ENCODE measurements at regions not wholly inside any gene's neighbourhood (a gene's known extent, or its start where the extent isn't known, plus 50 kb on each side); places are given as distances from the start of the nearest gene placed in this dataset.

- no peak for DNase-seq
These were observed 241.5 kb upstream of the SATB1 start for GRCh38 chr3:18666655-18667054.

- DNase-seq, result no peak
These were observed 234.9 kb upstream of the SATB1 start for GRCh38 chr3:18660059-18660458.

DNA sequence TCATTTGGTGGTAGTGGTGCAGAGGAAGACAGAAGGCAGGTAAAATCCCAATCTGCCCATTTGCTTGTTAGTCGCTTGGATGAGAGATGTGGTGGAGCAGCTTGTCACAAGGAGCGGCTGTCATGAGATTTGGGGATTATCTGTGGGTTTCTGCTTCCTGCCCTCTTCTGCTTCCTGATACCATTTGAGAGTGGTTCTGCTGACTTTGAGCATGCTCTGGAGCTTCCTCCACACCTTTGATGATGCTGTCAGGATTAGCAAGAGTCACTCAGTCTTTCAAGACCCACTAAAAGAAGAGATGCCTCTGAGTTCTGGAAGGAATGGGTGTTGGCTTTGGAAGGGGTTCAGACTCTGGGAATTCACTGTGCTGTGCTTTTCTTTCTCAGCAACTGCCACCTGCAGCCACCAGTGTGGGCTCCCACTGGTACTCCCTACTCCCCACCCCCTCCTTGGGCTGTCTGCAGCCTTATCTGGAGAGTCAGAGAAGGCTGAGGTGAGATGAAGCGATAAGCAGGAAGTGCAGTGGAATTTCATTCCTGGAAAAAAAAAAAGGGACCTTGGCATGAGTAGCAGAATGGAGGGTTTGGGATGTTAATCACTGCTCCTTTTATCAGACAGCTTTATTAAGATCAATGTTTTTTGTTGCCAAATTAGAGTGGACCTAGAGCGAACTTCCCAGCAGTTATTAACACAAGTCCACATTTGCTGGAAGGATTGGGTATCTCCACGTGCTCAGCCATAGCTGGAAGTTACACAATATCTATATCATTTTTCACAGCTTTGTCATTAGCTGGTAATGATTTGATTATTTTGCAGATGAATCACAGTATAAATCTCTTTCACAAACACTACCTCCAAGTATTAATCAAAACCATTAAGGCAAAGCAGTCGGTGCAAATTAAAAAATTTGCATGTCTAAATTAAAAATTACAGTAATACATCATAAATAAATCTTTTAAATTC is 233.0 kb upstream of the SATB1 start:
- no peak for DNase-seq

- DNase-seq, result no peak
These were observed 231.7 kb upstream of the SATB1 start for GRCh38 chr3:18656866-18657265.

DNA sequence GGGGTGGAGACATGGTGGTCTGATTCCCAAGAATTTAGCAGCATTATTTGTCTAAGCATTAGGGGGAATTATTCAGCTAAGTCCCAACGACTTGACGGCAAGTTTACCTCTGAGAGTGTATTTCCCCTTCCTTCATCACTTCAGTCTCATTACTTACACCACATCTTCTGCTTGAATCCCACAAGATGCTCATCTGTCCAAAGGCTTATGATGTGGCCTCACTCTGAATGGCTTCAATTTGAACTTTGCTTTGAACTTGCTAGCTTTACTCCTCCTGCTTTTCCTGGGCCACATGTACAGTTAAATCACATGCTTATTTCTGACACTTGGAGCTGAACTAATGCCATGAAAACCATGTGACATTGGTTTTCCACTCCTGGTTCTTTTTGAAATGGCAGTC is 231.3 kb upstream of the SATB1 start:
- no peak for DNase-seq

- no peak for DNase-seq
These were observed 230.7 kb upstream of the SATB1 start for GRCh38 chr3:18655827-18656226.

GRCh38 chr3:18652781-18653180 is 227.6 kb upstream of the SATB1 start:
- DNase-seq, result no peak

- no peak for DNase-seq
These were observed 225.6 kb upstream of the SATB1 start for GRCh38 chr3:18650731-18651130.

- no peak for DNase-seq
These were observed 224.7 kb upstream of the SATB1 start for GRCh38 chr3:18649666-18650363.

DNA sequence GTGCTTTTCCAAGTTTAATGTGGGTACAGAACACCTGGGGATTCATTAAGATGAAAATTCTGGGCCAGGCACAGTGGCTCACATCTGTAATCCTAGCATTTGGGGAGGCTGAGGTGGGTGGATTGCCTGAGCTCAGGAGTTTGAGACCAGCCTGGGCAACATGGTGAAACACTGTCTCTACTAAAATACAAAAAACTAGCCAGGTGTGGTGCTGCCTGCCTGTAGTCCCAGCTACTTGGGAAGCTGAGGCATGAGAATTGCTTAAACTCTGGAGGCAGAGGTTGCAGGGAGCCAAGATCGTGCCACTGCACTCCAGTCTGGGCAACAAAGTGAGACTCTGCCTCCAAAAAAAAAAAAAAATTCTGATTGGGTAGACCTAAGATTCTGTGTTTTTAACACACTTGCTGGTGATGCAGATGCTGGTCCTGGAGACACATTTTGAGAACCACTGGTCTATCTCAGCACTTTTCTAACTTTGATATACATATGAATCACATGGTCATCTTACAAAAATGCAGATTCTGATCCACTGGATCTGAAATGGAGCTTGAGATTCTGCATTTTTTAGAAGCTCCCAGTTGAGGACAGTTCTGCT is 223.8 kb upstream of the SATB1 start:
- DNase-seq, result no peak

DNA sequence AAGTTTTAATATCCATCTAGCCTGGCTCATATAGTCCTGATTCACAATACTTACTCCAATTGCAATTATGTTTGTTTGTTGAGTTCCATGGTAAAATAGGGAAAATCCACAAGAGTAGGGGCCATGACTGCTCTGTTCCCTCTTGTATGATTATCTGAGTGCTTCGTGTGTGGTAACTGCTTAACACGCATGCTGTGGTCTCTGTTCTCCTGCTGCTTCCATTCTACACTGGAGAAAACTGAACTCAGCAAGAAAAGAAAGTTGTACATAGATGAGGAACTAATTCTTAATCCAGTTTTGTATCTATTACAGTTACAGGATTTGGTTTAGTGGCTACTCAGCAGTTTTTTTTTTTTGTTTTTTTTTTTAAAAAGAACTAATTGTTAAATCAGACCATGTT is 223.0 kb upstream of the SATB1 start:
- DNase-seq, result no peak

DNA sequence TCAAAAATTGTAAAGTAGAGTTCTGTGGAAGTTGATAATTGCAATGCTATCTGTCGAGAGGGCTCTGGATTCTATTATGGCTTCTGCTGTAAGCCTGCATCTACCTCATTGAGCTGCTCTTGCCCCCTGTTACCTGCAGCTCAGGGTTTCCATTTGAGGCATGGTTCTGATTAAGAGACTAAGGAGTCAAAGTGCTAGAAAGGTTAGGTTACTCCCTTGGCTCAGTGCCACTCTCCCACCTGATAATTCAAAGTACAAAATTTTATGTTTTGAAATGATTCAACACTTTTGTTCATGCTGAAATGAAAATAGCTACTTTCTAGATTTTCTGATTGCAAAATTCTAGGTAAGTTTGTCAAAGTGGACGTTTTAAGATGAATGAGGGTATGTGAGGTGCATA is 220.5 kb upstream of the SATB1 start:
- no peak for DNase-seq

- DNase-seq, result no peak
These were observed 218.1 kb upstream of the SATB1 start for GRCh38 chr3:18643281-18643680.

DNA sequence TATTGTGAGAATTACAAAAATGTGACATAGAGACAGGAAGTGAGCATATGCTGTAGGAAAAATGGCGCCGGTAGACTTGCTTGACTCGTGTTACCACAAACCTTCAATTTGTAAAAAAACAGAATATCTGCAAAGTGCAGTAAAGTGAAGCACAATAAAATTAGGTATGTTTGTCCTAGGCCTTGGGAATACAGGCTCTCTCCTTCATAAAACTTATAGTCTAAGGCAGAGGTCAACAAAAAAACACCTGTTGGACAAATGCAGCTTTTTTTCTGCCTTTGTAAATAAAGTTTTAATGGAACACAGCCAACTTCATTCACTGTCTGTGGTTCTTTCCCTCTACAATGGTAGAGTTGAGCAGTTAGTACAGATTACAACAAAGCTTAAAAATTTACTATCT is 216.8 kb upstream of the SATB1 start:
- no peak for DNase-seq

- DNase-seq, result no peak
These were observed 210.1 kb upstream of the SATB1 start for GRCh38 chr3:18635215-18635614.

DNA sequence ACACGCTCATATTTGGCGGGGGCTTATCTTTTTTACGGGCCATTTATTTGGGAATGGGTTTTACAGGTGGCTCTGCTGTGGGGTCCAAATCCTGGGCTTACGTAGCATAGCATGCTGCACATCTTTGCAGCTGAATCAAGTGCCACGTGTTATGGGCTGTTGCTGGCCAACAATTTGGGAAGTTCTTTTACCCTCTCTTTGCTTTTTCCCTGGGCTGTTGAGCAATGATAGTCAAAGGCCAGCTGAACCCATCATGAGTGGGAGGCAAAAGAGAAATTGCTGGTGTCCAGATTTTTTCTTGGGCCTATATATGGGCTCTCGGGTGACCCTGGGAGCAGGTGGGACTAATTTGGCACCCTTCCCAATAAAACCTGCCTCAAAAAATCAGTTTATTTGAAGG is 209.3 kb upstream of the SATB1 start:
- no peak for DNase-seq

DNA sequence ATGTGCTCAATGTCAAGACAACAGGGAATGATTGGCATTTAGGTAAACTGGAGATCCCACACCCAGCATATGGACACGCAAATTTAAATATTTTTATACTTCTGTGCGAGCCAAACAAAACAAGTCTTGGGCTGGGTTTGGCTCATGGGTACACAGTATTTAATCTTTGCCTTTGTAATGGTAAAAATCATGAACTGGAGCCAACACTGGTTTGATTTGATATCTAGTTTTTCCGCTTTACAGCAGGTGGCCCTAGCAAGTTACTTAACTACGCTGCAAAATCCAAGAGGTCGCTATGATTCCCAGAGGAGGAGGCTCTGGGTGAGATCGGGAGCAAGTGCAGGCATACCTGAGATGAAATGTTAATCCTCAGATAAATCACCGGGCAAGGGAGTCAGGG is 207.9 kb upstream of the SATB1 start:
- DNase-seq, result no peak

DNA sequence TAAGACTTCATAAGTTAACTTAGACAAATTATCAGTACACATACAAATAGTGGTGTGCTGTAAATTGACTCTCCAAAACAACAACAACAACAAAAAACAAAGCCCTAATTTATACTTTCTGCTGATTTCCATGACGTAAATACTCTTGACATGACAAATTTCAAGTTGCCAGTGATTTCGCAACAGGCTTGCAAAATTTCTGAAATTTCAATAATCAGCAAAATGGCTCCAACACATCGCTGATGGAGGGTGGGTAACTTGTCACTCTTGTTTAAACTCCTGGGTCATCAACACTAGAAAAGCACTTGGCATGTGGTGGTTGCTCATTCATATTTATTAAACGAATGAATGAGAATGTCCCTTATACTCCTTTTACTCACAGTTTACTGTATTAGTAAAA is 205.2 kb upstream of the SATB1 start:
- no peak for DNase-seq

DNA sequence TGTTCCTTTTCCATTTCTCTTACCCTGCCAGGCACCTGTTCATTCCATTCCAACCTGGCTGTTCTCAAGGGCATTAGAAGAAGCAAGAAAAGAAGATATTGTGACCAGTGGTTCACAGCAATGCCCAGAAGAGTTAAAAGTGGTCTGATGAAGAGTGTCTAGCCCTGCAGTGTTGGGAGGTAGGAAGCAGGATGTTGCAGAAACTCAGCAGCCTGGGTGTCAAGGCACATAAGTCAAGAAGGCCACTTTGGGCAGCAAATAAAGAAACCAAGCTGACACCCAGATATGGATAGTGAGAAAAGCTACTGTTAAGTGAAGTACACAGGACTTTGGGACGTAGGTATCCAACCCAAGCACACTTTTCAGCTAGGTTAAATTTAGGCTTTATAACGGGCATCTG is 199.9 kb upstream of the SATB1 start:
- DNase-seq, result no peak

DNA sequence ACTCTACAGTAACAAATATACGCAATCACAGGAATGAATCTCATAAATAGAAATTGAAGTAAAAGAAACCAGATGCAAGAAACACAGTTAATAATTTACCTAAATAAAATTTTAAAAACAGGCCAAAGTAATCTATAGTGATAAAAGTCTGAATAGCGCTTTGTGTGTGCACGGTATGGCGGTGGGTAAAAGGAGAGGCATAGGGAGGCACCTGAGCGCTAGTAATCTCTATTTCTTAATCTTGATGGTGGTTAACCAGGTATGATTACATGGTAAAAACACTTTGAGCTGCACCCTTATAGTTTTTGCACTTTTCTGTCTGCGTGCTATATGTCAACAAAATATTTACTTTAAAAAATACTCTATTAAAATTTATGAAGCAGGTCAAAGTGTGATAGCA is 198.1 kb upstream of the SATB1 start:
- DNase-seq, result no peak

- DNase-seq, result no peak
These were observed 193.6 kb upstream of the SATB1 start for GRCh38 chr3:18618723-18619122.

DNA sequence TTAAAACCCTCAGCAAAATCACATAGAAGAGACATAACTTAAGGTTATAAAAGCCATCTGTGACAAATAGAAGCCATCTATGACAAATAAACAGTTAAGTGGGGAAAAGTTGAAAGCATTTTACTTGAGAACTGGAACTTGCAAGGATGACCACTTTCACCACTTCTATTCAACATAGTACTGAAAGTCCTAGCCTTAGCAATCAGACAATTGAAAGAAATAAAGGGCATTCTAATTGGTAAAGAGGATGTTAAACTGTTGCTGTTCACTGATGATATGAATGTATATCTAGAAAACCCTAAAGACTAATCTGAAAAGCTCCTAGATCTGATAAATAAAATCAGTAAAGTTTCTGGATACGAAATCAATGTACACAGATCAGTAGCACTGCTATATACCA is 186.9 kb upstream of the SATB1 start:
- DNase-seq, result no peak

DNA sequence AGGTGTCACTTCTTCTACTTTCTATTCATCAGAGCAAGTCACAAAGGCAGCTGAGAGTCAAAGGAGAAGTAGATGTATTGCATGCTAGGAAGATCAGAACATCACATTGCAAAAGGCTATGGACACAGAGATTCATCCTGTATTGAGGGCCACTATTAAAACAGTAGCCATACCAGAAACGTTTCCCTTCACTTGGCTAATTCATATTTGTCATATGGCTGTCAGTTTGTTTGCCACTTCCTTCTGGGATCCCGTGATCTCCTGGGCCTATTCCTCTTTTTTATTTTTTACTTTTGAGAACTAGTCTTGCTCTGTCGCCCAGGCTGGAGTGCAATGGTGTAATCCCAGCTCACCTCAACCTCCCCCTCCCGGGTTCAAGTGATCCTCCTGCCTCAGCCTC is 184.0 kb upstream of the SATB1 start:
- DNase-seq, result no peak

GRCh38 chr3:18597919-18598318 is 172.8 kb upstream of the SATB1 start:
- no peak for DNase-seq

Data from NCI-H345 (cell line).